22Rv1 (cell line): ENCODE measurements at regions not wholly inside any gene's neighbourhood (a gene's known extent, or its start where the extent isn't known, plus 50 kb on each side); places are given as distances from the start of the nearest gene placed in this dataset.

ENCODE experiments used
- ZFX ChIP-seq: fragments of 450-650 bp; IDR thresholded peaks from 2 replicates; pipeline ENCODE4 v1.6.1; 2017; ENCODE audit warnings: antibody characterized with exemption, borderline replicate concordance
- TF ChIP-seq, protein P1 (sequence below): fragments of 450-650 bp; IDR thresholded peaks from 2 replicates; pipeline ENCODE4 v1.5.1; 2017; ENCODE audit warnings: mild to moderate bottlenecking

DNA sequence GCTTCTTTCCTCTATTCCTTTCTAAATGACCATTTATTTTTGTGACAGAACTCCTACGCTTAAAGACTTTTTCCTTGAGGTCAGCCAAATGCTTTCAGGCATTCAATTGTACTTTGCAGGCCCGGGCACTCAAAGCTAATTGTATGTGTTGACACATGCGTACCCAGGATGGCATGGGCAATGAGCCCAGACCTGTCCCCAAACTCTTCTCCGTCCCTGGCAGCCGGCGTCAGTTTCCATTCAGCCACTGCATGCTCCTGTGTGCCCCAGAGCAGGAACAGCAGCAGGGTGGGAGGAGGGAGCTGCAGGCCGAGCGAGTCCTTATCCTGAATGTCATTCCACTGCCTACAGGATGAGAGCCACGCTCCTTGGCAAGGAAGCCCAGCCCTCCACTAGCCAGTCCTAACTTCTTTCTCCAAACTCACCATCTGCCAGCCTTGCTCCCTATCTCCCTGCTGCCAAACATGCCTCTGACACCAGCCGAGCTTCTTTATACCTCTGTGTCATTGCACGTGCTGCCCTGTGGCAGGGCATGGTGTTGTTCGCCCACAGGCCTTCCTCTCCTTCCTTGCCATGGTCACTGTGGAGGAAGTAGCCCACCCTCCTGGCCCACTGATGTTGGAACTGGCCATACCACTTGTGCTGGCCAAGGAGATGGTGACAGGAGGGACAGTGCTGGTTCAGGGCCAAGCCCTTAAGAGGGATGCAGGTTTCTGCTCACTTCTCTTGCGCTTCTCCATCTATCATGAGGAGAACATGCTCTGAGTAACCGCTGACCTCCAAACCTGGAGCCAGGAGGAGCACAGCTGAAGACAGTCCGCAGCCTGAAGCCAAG is 116.9 kb upstream of the FHL2 start:
- TF ChIP-seq, protein P1, sequence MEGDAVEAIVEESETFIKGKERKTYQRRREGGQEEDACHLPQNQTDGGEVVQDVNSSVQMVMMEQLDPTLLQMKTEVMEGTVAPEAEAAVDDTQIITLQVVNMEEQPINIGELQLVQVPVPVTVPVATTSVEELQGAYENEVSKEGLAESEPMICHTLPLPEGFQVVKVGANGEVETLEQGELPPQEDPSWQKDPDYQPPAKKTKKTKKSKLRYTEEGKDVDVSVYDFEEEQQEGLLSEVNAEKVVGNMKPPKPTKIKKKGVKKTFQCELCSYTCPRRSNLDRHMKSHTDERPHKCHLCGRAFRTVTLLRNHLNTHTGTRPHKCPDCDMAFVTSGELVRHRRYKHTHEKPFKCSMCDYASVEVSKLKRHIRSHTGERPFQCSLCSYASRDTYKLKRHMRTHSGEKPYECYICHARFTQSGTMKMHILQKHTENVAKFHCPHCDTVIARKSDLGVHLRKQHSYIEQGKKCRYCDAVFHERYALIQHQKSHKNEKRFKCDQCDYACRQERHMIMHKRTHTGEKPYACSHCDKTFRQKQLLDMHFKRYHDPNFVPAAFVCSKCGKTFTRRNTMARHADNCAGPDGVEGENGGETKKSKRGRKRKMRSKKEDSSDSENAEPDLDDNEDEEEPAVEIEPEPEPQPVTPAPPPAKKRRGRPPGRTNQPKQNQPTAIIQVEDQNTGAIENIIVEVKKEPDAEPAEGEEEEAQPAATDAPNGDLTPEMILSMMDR, result no peak
- TF ChIP-seq ZFX, result no peak
